NB4 (cell line): ENCODE measurements at regions not wholly inside any gene's neighbourhood (a gene's known extent, or its start where the extent isn't known, plus 50 kb on each side); places are given as distances from the start of the nearest gene placed in this dataset.

Experiments used
- MYC ChIP-seq: IDR thresholded peaks from 2 replicates; pipeline ENCODE4 v1.6.1; 2011; ENCODE audit warnings: low read depth, low read length
- POLR2A ChIP-seq: IDR thresholded peaks from 2 replicates; pipeline ENCODE4 v1.6.1; 2011; ENCODE audit warnings: mild to moderate bottlenecking; ENCODE audit not compliant: insufficient read length; ENCODE audit errors: extremely low read depth
- TF ChIP-seq, protein P1 (sequence below): IDR thresholded peaks from one replicate; pipeline ENCODE4 v1.5.1; 2012; ENCODE audit warnings: low read depth, low read length
- TF ChIP-seq, protein P2 (sequence below): IDR thresholded peaks from 2 replicates; pipeline ENCODE4 v1.6.1; 2011; ENCODE audit warnings: low read depth, low read length

DNA sequence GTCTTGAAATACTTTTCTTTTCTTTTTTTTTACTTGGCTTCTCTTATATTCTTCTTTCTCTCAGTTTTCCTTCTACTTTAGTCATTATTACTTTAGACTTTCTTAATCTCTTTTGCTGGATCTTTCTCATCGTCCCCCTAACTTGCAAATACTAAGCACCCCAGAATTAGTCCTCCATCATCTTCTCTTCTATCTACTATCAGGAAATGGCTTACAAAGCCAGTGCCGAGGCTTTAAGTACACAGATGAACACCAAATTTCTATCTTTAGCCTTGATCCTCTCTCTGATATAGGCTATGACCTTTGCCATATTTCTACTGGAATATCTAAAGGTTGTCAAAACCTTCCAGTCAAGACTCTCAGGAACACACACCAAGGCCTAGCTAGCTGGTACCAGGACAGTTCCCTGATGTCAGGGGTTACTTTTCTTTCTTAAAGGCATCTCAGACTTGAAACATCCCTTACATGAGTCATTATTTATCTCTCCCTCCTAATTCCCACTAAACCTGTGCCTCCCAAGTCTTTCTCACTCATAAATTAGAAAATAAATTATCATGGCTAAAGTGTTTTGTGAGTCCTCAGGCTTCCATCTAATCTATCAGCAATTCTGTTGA lies 278.6 kb upstream of the TCF21 start:
- TF ChIP-seq, protein P1, sequence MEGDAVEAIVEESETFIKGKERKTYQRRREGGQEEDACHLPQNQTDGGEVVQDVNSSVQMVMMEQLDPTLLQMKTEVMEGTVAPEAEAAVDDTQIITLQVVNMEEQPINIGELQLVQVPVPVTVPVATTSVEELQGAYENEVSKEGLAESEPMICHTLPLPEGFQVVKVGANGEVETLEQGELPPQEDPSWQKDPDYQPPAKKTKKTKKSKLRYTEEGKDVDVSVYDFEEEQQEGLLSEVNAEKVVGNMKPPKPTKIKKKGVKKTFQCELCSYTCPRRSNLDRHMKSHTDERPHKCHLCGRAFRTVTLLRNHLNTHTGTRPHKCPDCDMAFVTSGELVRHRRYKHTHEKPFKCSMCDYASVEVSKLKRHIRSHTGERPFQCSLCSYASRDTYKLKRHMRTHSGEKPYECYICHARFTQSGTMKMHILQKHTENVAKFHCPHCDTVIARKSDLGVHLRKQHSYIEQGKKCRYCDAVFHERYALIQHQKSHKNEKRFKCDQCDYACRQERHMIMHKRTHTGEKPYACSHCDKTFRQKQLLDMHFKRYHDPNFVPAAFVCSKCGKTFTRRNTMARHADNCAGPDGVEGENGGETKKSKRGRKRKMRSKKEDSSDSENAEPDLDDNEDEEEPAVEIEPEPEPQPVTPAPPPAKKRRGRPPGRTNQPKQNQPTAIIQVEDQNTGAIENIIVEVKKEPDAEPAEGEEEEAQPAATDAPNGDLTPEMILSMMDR = no peak
- TF ChIP-seq POLR2A = no peak
- TF ChIP-seq MYC = no peak
- TF ChIP-seq, protein P2, sequence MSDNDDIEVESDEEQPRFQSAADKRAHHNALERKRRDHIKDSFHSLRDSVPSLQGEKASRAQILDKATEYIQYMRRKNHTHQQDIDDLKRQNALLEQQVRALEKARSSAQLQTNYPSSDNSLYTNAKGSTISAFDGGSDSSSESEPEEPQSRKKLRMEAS = no peak
